Epidermal melanocyte (primary cell): ENCODE measurements at regions not wholly inside any gene's neighbourhood (a gene's known extent, or its start where the extent isn't known, plus 50 kb on each side); places are given as distances from the start of the nearest gene placed in this dataset.
"Not testable (repeated sequence)": the region's sequence is repeated elsewhere in the genome, so short reads cannot be mapped to it uniquely, and the experiment has no call there.

Experiments used
- DNase-seq: peaks from one replicate; pipeline ENCODE4 v3.0.0; 2011; ENCODE audit warnings: low spot score; ENCODE audit not compliant: insufficient read length

GRCh38 chr7:65069476-65069875, 63.0 kb upstream of the ERV3-1 start:
- DNase-seq = not testable (repeated sequence)

GRCh38 chr7:65062566-65062965, 56.1 kb upstream of the ERV3-1 start:
- not testable (repeated sequence) for DNase-seq

GRCh38 chr7:65059247-65059646, 52.8 kb upstream of the ERV3-1 start:
- DNase-seq = not testable (repeated sequence)
